ENCODE measurements at regions not wholly inside any gene's neighbourhood (a gene's known extent, or its start where the extent isn't known, plus 50 kb on each side); places are given as distances from the start of the nearest gene placed in this dataset.

GRCh38 chr2:120450196-120450820, 104.4 kb downstream of the INHBB start:
- intact Hi-C loops (cut with micrococcal nuclease), result no loop called here
- no peak overlapping the region for H3K4me3 Mint-ChIP-seq

GRCh38 chr2:120451334-120451733, 105.4 kb downstream of the INHBB start:
- Mint-ChIP-seq H3K36me3 (ENCODE audit: low read depth) (no peaks in the 10 kb centered on the region), H3K27ac (no peak overlapping the region), H3K9me3 (no peaks in the 10 kb centered on the region), H3K4me3 (no peak overlapping the region), H3K4me1 (no peaks in the 10 kb centered on the region), H3K27me3 (peaks cover 9% of the 10 kb centered on the region)
- no peak for DNase-seq
- intact Hi-C loops (cut with micrococcal nuclease), result no loop called here

More at GRCh38 chr2:120450196-120450820, 104.4 kb downstream of the INHBB start:
- H3K36me3 Mint-ChIP-seq (ENCODE audit: low read depth), result no peaks in the 10 kb centered on the region
- no peaks in the 10 kb centered on the region for H3K4me1 Mint-ChIP-seq
- DNase-seq, result no peak
- no peaks in the 10 kb centered on the region for H3K9me3 Mint-ChIP-seq
- peaks cover 7% of the 10 kb centered on the region for H3K27me3 Mint-ChIP-seq
- H3K27ac Mint-ChIP-seq, result no peak overlapping the region

DNA sequence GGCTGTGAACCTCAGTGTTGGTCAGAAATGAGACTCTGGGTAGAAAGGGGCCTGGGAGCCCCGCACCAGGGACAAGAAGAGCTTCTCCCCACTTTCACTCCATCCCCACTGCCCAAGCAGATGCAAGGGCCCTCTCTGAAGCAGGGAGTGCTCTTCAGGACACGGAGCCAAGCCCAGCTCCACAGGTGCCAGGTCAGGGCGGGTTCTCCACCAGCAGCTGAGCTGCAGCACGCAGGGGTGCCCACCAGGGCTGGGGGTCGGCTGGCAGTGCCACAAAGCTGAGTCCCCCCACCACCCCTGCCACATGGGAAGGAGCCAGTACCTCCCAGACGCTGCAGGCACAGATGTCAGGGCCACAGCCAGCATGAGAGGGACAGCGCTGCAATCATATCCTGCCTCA, 106.2 kb downstream of the INHBB start:
- Mint-ChIP-seq H3K36me3 (ENCODE audit: low read depth) (no peaks in the 10 kb centered on the region), H3K9me3 (no peaks in the 10 kb centered on the region), H3K4me1 (no peaks in the 10 kb centered on the region), H3K27ac (no peak overlapping the region), H3K4me3 (no peak overlapping the region), H3K27me3 (peaks cover 12% of the 10 kb centered on the region)
- intact Hi-C loops (cut with micrococcal nuclease), result no loop called here
- no peak for DNase-seq

GRCh38 chr2:120452945-120453634, 107.2 kb downstream of the INHBB start:
- Mint-ChIP-seq H3K27ac (no peak overlapping the region), H3K4me1 (no peaks in the 10 kb centered on the region), H3K27me3 (peaks cover 17% of the 10 kb centered on the region), H3K4me3 (no peak overlapping the region), H3K36me3 (ENCODE audit: low read depth) (no peaks in the 10 kb centered on the region), H3K9me3 (no peaks in the 10 kb centered on the region)
- intact Hi-C loops (cut with micrococcal nuclease), result no loop called here
- DNase-seq, result no peak

DNA sequence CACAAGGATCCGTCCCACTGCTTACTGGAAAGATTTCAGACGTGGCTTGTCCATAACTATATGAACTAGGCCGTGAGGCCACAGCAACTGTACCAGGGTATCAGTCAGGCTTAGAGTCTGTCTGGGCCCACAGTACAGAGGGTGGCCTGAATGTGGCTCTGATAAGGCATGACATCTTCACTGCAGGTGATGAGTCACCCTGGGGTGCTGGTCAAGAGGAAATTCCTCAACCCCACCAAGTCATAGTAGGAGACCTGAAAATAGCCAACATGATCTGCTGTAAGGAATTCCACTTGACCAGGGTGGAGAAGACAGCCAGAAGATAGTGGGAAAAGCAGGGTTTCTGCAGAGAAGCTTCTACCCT, 107.7 kb downstream of the INHBB start:
- H3K27me3 Mint-ChIP-seq, result peaks cover 19% of the 10 kb centered on the region
- no peak overlapping the region for H3K4me3 Mint-ChIP-seq
- no peaks in the 10 kb centered on the region for H3K9me3 Mint-ChIP-seq
- no peak for DNase-seq
- H3K36me3 Mint-ChIP-seq (ENCODE audit: low read depth), result no peaks in the 10 kb centered on the region
- intact Hi-C loops (cut with micrococcal nuclease), result no loop called here
- no peak overlapping the region for H3K27ac Mint-ChIP-seq
- no peaks in the 10 kb centered on the region for H3K4me1 Mint-ChIP-seq

DNA sequence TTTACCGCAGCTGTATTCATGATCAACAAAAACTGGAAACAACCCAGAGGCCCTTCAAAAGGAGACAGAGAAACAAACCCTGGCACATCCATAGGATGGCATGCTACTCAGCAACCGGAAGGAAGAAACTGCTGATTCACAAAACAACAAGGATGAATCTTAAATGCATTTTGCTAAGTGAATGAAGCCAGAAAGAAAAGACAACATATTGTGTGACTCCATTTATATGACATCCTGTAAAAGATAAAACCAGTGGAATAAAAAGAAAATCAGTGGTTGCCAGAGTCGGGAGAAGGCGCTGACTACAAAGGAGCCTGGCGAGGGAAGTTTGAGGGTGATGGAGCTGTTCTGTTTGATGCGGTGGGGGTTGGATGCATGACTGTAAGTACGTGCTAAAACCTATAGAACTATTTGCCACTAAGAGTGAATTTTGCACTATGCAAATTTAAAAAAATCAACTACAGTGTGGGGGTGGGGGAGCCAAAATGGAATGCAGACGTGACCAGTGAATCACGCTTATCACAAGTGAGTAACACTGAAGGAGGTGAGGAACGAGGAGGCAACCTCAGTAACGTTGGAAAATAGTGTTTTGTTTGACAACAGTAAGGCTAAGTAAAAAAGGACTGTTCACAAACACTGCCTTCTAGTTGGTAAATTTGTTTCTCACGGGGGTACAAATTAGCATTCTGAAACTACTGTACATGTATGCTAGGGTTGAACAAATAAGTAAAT, 108.9 kb downstream of the INHBB start:
- no peak for DNase-seq
- Mint-ChIP-seq H3K9me3 (no peaks in the 10 kb centered on the region), H3K36me3 (ENCODE audit: low read depth) (no peaks in the 10 kb centered on the region), H3K27me3 (peaks cover 20% of the 10 kb centered on the region), H3K4me3 (no peak overlapping the region), H3K4me1 (no peaks in the 10 kb centered on the region), H3K27ac (no peak overlapping the region)
- intact Hi-C loops (cut with micrococcal nuclease), result no loop called here

DNA sequence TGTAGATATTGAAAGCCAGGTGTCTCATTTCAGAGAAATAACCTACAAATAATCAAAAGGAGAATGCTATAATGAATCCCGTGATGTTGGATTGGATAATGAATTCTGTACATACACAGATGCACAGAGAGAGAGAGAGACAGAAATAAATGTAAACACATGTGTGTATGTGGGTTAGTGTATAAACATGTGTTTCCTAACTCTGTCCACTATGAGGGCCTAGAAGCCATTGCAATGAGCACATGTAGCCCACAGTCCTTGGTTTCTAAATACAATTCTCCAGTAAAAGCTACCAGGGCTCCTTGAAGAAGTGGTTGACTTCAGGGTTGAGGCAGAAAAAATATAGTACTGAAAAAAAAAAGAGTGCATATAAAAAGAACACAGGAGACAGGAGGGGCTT, 109.5 kb downstream of the INHBB start:
- intact Hi-C loops (cut with micrococcal nuclease), result no loop called here
- no peaks in the 10 kb centered on the region for H3K4me1 Mint-ChIP-seq

DNA sequence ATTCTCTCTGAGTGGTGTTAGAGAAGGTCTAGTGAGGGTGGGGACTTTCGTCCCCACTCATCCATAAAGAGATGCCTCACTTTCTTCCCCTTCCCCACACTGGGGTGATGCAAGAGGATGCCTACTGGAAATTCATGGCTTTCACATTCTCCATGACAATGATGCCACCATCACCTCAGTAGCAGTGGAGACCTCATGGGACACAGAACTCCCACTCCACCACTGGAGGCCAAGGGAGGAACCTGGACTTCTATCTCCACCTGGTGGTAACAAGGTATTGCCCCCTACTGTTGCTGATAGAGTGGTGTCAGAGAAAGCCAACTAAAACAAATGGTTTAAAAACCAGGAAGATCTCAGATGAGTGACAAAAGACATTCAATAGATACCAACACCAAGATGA, 110.9 kb downstream of the INHBB start:
- no peak for DNase-seq
- Mint-ChIP-seq H3K4me3 (no peak overlapping the region), H3K9me3 (no peaks in the 10 kb centered on the region), H3K27ac (no peak overlapping the region), H3K27me3 (peaks cover 20% of the 10 kb centered on the region), H3K4me1 (no peaks in the 10 kb centered on the region), H3K36me3 (ENCODE audit: low read depth) (no peaks in the 10 kb centered on the region)
- intact Hi-C loops (cut with micrococcal nuclease), result no loop called here

More for the DNA sequence above, 109.5 kb downstream of the INHBB start:
- H3K27ac Mint-ChIP-seq, result no peak overlapping the region
- H3K27me3 Mint-ChIP-seq, result peaks cover 20% of the 10 kb centered on the region
- no peaks in the 10 kb centered on the region for H3K9me3 Mint-ChIP-seq
- H3K36me3 Mint-ChIP-seq (ENCODE audit: low read depth), result no peaks in the 10 kb centered on the region
- DNase-seq, result no peak
- H3K4me3 Mint-ChIP-seq, result no peak overlapping the region

DNA sequence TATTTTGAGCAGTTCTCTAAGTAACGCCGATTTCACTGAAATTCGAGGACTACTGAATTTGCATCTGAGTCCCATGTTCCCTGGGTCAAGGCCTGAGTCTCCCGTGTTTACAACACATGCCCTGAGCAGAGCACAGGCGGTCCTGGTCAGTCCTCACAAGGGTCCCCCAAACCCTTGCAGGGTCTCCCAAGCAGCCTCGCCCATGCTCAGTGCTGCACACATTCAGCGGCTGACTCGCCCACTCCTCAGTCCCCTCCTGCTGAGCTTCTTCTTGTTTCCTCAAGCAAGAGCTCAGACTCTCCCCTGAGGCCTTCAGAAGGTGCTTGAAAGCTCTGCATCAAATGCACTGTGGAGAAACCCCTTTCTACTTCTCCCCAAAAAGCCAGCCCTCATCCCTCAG, 114.6 kb downstream of the INHBB start:
- H3K4me3 Mint-ChIP-seq, result no peak overlapping the region
- intact Hi-C loops (cut with micrococcal nuclease), result no loop called here
- no peak overlapping the region for H3K27ac Mint-ChIP-seq
- H3K36me3 Mint-ChIP-seq (ENCODE audit: low read depth), result no peaks in the 10 kb centered on the region
- no peak for DNase-seq
- no peaks in the 10 kb centered on the region for H3K4me1 Mint-ChIP-seq
- peaks cover 13% of the 10 kb centered on the region for H3K27me3 Mint-ChIP-seq
- H3K9me3 Mint-ChIP-seq, result no peaks in the 10 kb centered on the region

GRCh38 chr2:120461092-120461491, 115.2 kb downstream of the INHBB start:
- Mint-ChIP-seq H3K4me1 (no peaks in the 10 kb centered on the region), H3K27me3 (peaks cover 11% of the 10 kb centered on the region), H3K9me3 (no peaks in the 10 kb centered on the region), H3K36me3 (ENCODE audit: low read depth) (no peaks in the 10 kb centered on the region), H3K27ac (no peak overlapping the region), H3K4me3 (no peak overlapping the region)
- intact Hi-C loops (cut with micrococcal nuclease), result no loop called here
- no peak for DNase-seq

GRCh38 chr2:120461546-120462537, 115.9 kb downstream of the INHBB start:
- H3K4me3 Mint-ChIP-seq, result no peak overlapping the region
- intact Hi-C loops (cut with micrococcal nuclease), result no loop called here
- no peak overlapping the region for H3K27ac Mint-ChIP-seq
- no peak for DNase-seq
- H3K9me3 Mint-ChIP-seq, result no peaks in the 10 kb centered on the region
- no peaks in the 10 kb centered on the region for H3K36me3 Mint-ChIP-seq (ENCODE audit: low read depth)
- H3K4me1 Mint-ChIP-seq, result no peaks in the 10 kb centered on the region
- H3K27me3 Mint-ChIP-seq, result peaks cover 11% of the 10 kb centered on the region

GRCh38 chr2:120463527-120463926, 117.6 kb downstream of the INHBB start:
- Mint-ChIP-seq H3K4me3 (no peak overlapping the region), H3K4me1 (no peaks in the 10 kb centered on the region), H3K9me3 (no peaks in the 10 kb centered on the region), H3K27ac (no peak overlapping the region), H3K36me3 (ENCODE audit: low read depth) (no peaks in the 10 kb centered on the region), H3K27me3 (peaks cover 2% of the 10 kb centered on the region)
- DNase-seq, result no peak
- intact Hi-C loops (cut with micrococcal nuclease), result no loop called here

GRCh38 chr2:120463996-120464395, 118.1 kb downstream of the INHBB start:
- H3K27me3 Mint-ChIP-seq, result no peaks in the 10 kb centered on the region
- no peaks in the 10 kb centered on the region for H3K4me1 Mint-ChIP-seq
- no peak overlapping the region for H3K4me3 Mint-ChIP-seq
- no peaks in the 10 kb centered on the region for H3K9me3 Mint-ChIP-seq
- intact Hi-C loops (cut with micrococcal nuclease), result no loop called here
- H3K36me3 Mint-ChIP-seq (ENCODE audit: low read depth), result no peaks in the 10 kb centered on the region
- H3K27ac Mint-ChIP-seq, result no peak overlapping the region
- DNase-seq, result no peak

Data from activated CD4-positive, alpha-beta T cell treated with anti-CD3 and anti-CD28 coated beads, Interleukin-2, amount 10 ng/mL, durations not matched to agents 24 days and 14 days (primary cell).